ENCODE measurements at regions not wholly inside any gene's neighbourhood (a gene's known extent, or its start where the extent isn't known, plus 50 kb on each side); places are given as distances from the start of the nearest gene placed in this dataset.

- Mint-ChIP-seq H3K27ac (no peak overlapping the region), H3K4me1 (peaks cover 14% of the 10 kb centered on the region), H3K4me3 (no peak overlapping the region), H3K36me3 (ENCODE audit: low read depth) (no peaks in the 10 kb centered on the region), H3K27me3 (ENCODE audit: insufficient read depth) (no peaks in the 10 kb centered on the region), H3K9me3 (no peaks in the 10 kb centered on the region)
- Histone ChIP-seq H3K36me3 (ENCODE audit: control insufficient read depth, insufficient read depth, low read length) (no peaks in the 10 kb centered on the region), H3K9ac (ENCODE audit: extremely low read depth, low read length, poor library complexity, severe bottlenecking) (no peak overlapping the region), H3K27ac (ENCODE audit: low read depth, low read length) (no peak overlapping the region), H3K4me3 (ENCODE audit: low read length) (no peak overlapping the region), H3K4me1 (ENCODE audit: control insufficient read depth, insufficient read depth, low read length) (no peaks in the 10 kb centered on the region), H3K27me3 (ENCODE audit: control insufficient read depth, insufficient read depth, low read length, poor library complexity, severe bottlenecking) (no peaks in the 10 kb centered on the region), H3K9me3 (ENCODE audit: control insufficient read depth, low read length) (no peaks in the 10 kb centered on the region)
- DNase-seq: peak; percentile 88
- peak; percentile 93 for TF ChIP-seq CTCF (conservative IDR thresholded peaks at IDR 0.05)
- WGBS, 2 experiments (ENCODE audit: insufficient coverage in 1 of 2, insufficient read length in 1 of 2): 73 to 78% methylated on average over 18 to 20 of the region's 20 CpGs
Observed at GRCh38 chr21:41610042-41610839, 102.3 kb upstream of the TMPRSS2 start.

GRCh38 chr21:41606706-41607105 lies 98.7 kb upstream of the TMPRSS2 start:
- no peak overlapping the region for H3K9ac ChIP-seq (ENCODE audit: extremely low read depth, low read length, poor library complexity, severe bottlenecking)
- no peak overlapping the region for H3K4me3 ChIP-seq (ENCODE audit: low read length)
- H3K36me3 Mint-ChIP-seq (ENCODE audit: low read depth): no peaks in the 10 kb centered on the region
- H3K27ac ChIP-seq (ENCODE audit: low read depth, low read length): no peak overlapping the region
- no peak for TF ChIP-seq CTCF (conservative IDR thresholded peaks at IDR 0.05)
- peaks cover 4% of the 10 kb centered on the region for H3K4me1 Mint-ChIP-seq
- H3K36me3 ChIP-seq (ENCODE audit: control insufficient read depth, insufficient read depth, low read length): no peaks in the 10 kb centered on the region
- no peaks in the 10 kb centered on the region for H3K9me3 ChIP-seq (ENCODE audit: control insufficient read depth, low read length)
- H3K27me3 ChIP-seq (ENCODE audit: control insufficient read depth, insufficient read depth, low read length, poor library complexity, severe bottlenecking): no peaks in the 10 kb centered on the region
- peak; percentile 20 for DNase-seq
- no peaks in the 10 kb centered on the region for H3K4me1 ChIP-seq (ENCODE audit: control insufficient read depth, insufficient read depth, low read length)
- no peak overlapping the region for H3K4me3 Mint-ChIP-seq
- 94 to 100% methylated on average over 2 to 4 of the region's 4 CpGs for whole genome bisulfite sequencing, 2 experiments (ENCODE audit: insufficient coverage in 1 of 2, insufficient read length in 1 of 2)
- no peak overlapping the region for H3K27ac Mint-ChIP-seq
- H3K27me3 Mint-ChIP-seq (ENCODE audit: insufficient read depth): no peaks in the 10 kb centered on the region
- no peaks in the 10 kb centered on the region for H3K9me3 Mint-ChIP-seq

GRCh38 chr21:41605934-41606285 lies 98.0 kb upstream of the TMPRSS2 start:
- no peaks in the 10 kb centered on the region for H3K9me3 Mint-ChIP-seq
- no peaks in the 10 kb centered on the region for H3K36me3 Mint-ChIP-seq (ENCODE audit: low read depth)
- Histone ChIP-seq H3K36me3 (ENCODE audit: control insufficient read depth, insufficient read depth, low read length) (no peaks in the 10 kb centered on the region), H3K27me3 (ENCODE audit: control insufficient read depth, insufficient read depth, low read length, poor library complexity, severe bottlenecking) (no peaks in the 10 kb centered on the region), H3K4me1 (ENCODE audit: control insufficient read depth, insufficient read depth, low read length) (no peaks in the 10 kb centered on the region), H3K27ac (ENCODE audit: low read depth, low read length) (no peak overlapping the region), H3K9me3 (ENCODE audit: control insufficient read depth, low read length) (no peaks in the 10 kb centered on the region), H3K4me3 (ENCODE audit: low read length) (no peak overlapping the region), H3K9ac (ENCODE audit: extremely low read depth, low read length, poor library complexity, severe bottlenecking) (no peak overlapping the region)
- no peak overlapping the region for H3K27ac Mint-ChIP-seq
- no peak for TF ChIP-seq CTCF (conservative IDR thresholded peaks at IDR 0.05)
- WGBS, 2 experiments (ENCODE audit: insufficient coverage in 1 of 2, insufficient read length in 1 of 2): 95 to 97% methylated on average over 9 to 10 of the region's 10 CpGs
- H3K4me3 Mint-ChIP-seq: no peak overlapping the region
- peaks cover 4% of the 10 kb centered on the region for H3K4me1 Mint-ChIP-seq
- H3K27me3 Mint-ChIP-seq (ENCODE audit: insufficient read depth): no peaks in the 10 kb centered on the region
- peak; percentile 31 for DNase-seq
